ENCODE measurements at regions not wholly inside any gene's neighbourhood (a gene's known extent, or its start where the extent isn't known, plus 50 kb on each side); places are given as distances from the start of the nearest gene placed in this dataset.

DNA sequence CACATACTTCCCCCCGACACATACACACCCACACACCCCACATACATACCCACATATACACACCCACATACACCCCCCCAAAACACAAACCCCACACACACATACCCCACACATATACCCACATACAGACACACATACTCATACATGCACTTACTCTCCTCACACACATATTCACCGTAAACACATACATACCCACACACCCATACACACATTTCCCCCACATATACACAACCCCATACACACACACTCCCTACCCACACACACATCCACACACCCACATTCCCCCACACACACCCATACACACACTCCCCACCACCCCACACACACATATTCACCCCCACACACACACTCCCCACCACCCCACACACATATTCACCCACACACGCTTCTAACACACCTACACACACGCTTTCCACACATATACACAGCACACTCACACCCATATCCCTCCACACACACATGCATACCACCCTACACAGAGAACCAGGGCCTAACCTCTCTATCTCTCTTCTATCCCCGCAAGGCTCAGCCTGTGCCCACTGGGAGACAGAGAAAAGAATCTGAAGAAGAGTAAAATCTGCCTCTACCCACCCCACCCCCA is 182.4 kb upstream of the ETAA1 start:
- WGBS (ENCODE audit: insufficient coverage, insufficient replicate concordance, low lambda C conversion rate, missing lambda C conversion rate), result 50% methylated on average over 5 of the region's 5 CpGs

More for the DNA sequence above, 182.4 kb upstream of the ETAA1 start:
- Histone ChIP-seq H3K9ac (ENCODE audit: control insufficient read depth, insufficient read depth, low read length) (no peak overlapping the region), H3K9me3 (replicated peaks; ENCODE audit: control insufficient read depth, insufficient read depth, low read length) (no peaks in the 10 kb centered on the region), H3K79me2 (ENCODE audit: control insufficient read depth, insufficient read depth, low read length) (no peaks in the 10 kb centered on the region), H3K4me2 (ENCODE audit: control insufficient read depth, insufficient read depth) (no peak overlapping the region), H2AFZ (ENCODE audit: control insufficient read depth, low read depth, low read length) (no peak overlapping the region), H3K36me3 (ENCODE audit: control insufficient read depth in 2 of 2, insufficient read depth in 2 of 2, low read length in 1 of 2) (no peaks in the 10 kb centered on the region), H4K20me1 (ENCODE audit: control insufficient read depth, insufficient read depth) (no peaks in the 10 kb centered on the region; the same call in 1 of the 2 replicates), H3K27me3 (replicated peaks in 1 of 2; ENCODE audit: control insufficient read depth in 2 of 2, insufficient read depth in 2 of 2, low read length in 1 of 2) (no peaks in the 10 kb centered on the region), H3K4me1 (ENCODE audit: control insufficient read depth, insufficient read depth, low read length) (no peaks in the 10 kb centered on the region), H3K27ac (ENCODE audit: control insufficient read depth, insufficient read depth) (no peak overlapping the region), H3K4me3 (no peak overlapping the region)
- DNase-seq (ENCODE audit: low read depth, low spot score) (no peak), ATAC-seq (no peak), FAIRE-seq (no peak)
- no TSS peak for BruUV-seq (replicated peaks)
- intact Hi-C loops (cut with micrococcal nuclease; ENCODE audit: unreplicated experiment) (no loop called here), in situ Hi-C loops (cut with MboI) (no loop called here)
- RAD21 ChIA-PET (ENCODE audit: unreplicated experiment), result no interaction called here
- POLR2A ChIA-PET, result no interaction called here
- no peak for TF ChIP-seq KDM1A (IDR thresholded peaks at IDR 0.05; ENCODE audit: borderline replicate concordance)
- TF ChIP-seq TCF7 (IDR thresholded peaks at IDR 0.05; ENCODE audit: borderline replicate concordance), result no peak
- TF ChIP-seq, protein P1, sequence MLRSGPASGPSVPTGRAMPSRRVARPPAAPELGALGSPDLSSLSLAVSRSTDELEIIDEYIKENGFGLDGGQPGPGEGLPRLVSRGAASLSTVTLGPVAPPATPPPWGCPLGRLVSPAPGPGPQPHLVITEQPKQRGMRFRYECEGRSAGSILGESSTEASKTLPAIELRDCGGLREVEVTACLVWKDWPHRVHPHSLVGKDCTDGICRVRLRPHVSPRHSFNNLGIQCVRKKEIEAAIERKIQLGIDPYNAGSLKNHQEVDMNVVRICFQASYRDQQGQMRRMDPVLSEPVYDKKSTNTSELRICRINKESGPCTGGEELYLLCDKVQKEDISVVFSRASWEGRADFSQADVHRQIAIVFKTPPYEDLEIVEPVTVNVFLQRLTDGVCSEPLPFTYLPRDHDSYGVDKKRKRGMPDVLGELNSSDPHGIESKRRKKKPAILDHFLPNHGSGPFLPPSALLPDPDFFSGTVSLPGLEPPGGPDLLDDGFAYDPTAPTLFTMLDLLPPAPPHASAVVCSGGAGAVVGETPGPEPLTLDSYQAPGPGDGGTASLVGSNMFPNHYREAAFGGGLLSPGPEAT (IDR thresholded peaks at IDR 0.05; ENCODE audit: low read depth), result no peak
- TF ChIP-seq FOXM1 (IDR thresholded peaks at IDR 0.05; ENCODE audit: low read depth, low read length), result no peak
- TF ChIP-seq SMAD1 (IDR thresholded peaks at IDR 0.05; ENCODE audit: low read depth, partially characterized antibody), result no peak
- SMC1A ChIA-PET (ENCODE audit: uncharacterized antibody, unreplicated experiment), result interaction anchor here (0.6 kb wide), 1 partner anchor 789 kb away, joined by 3 read pairs; no protein-coding TSS in a partner anchor
- CTCF ChIA-PET, result interaction anchor here (0.5 kb wide), 1 partner anchor 10 kb away, joined by 4 read pairs; no protein-coding TSS in a partner anchor

Data from GM12878 (cell line).